ENCODE measurements at regions not wholly inside any gene's neighbourhood (a gene's known extent, or its start where the extent isn't known, plus 50 kb on each side); places are given as distances from the start of the nearest gene placed in this dataset.

- no peak for TF ChIP-seq CTCF (IDR thresholded peaks at IDR 0.05; ENCODE audit: insufficient read depth, low read length, poor library complexity, severe bottlenecking)
- TF ChIP-seq EZH2phosphoT487 (conservative IDR thresholded peaks at IDR 0.05; ENCODE audit: low read length): no peak
These were observed 205.8 kb upstream of the SHH start for GRCh38 chr7:156017916-156018700.
